ENCODE measurements at regions not wholly inside any gene's neighbourhood (a gene's known extent, or its start where the extent isn't known, plus 50 kb on each side); places are given as distances from the start of the nearest gene placed in this dataset.

GRCh38 chr11:45386972-45387371, 100.8 kb upstream of the SYT13 start:
- TF ChIP-seq CTCF (IDR thresholded peaks at IDR 0.05; ENCODE audit: low read depth, low read length), result no peak
- no peak for DNase-seq (ENCODE audit: extremely low read depth, low read depth)

GRCh38 chr11:45385844-45386243, 99.7 kb upstream of the SYT13 start:
- TF ChIP-seq CTCF (IDR thresholded peaks at IDR 0.05; ENCODE audit: low read depth, low read length), result no peak
- no peak for DNase-seq (ENCODE audit: extremely low read depth, low read depth)

- TF ChIP-seq CTCF (IDR thresholded peaks at IDR 0.05; ENCODE audit: low read depth, low read length), result no peak
- no peak for DNase-seq (ENCODE audit: extremely low read depth, low read depth)
Observed at GRCh38 chr11:45385423-45385822, 99.3 kb upstream of the SYT13 start.

- DNase-seq (ENCODE audit: extremely low read depth, low read depth), result no peak
- no peak for TF ChIP-seq CTCF (IDR thresholded peaks at IDR 0.05; ENCODE audit: low read depth, low read length)
Observed at GRCh38 chr11:45384711-45385241, 98.6 kb upstream of the SYT13 start.

- no peak for TF ChIP-seq CTCF (IDR thresholded peaks at IDR 0.05; ENCODE audit: low read depth, low read length)
Observed at GRCh38 chr11:45384016-45384415, 97.9 kb upstream of the SYT13 start.

GRCh38 chr11:45383224-45383623, 97.1 kb upstream of the SYT13 start:
- DNase-seq (ENCODE audit: extremely low read depth, low read depth), result no peak

More at GRCh38 chr11:45384016-45384415, 97.9 kb upstream of the SYT13 start:
- DNase-seq (ENCODE audit: extremely low read depth, low read depth), result no peak

More at GRCh38 chr11:45383224-45383623, 97.1 kb upstream of the SYT13 start:
- TF ChIP-seq CTCF (IDR thresholded peaks at IDR 0.05; ENCODE audit: low read depth, low read length), result no peak
